Fibroblast of villous mesenchyme (primary cell): ENCODE measurements at regions not wholly inside any gene's neighbourhood (a gene's known extent, or its start where the extent isn't known, plus 50 kb on each side); places are given as distances from the start of the nearest gene placed in this dataset.
"Not testable (repeated sequence)": the region's sequence is repeated elsewhere in the genome, so short reads cannot be mapped to it uniquely, and the experiment has no call there.

Experiments used
- DNase-seq: peaks from one replicate; pipeline ENCODE4 v3.0.0-alpha.2; 2010; ENCODE audit warnings: low read depth
- H3K4me3 ChIP-seq: 2 replicates; pipeline ENCODE4 v1.5.1; 2011; ENCODE audit warnings: low read depth, mild to moderate bottlenecking, low read length
- CTCF ChIP-seq: IDR thresholded peaks from 2 replicates; pipeline ENCODE4 v1.5.1; 2012; ENCODE audit warnings: low read depth, mild to moderate bottlenecking, low read length; ENCODE audit not compliant: insufficient read depth

GRCh38 chr10:36538953-36539586 lies 586.3 kb upstream of the ANKRD30A start:
- H3K4me3 ChIP-seq: no peak overlapping the region
- no peak for TF ChIP-seq CTCF
- peak; percentile 29 for DNase-seq

- peak; percentile 82 for DNase-seq
- no peak for TF ChIP-seq CTCF
- no peak overlapping the region for H3K4me3 ChIP-seq
Measured at GRCh38 chr10:36534471-36535002, 590.9 kb upstream of the ANKRD30A start.

GRCh38 chr10:36533861-36534260 lies 591.5 kb upstream of the ANKRD30A start:
- DNase-seq: no peak
- no peak for TF ChIP-seq CTCF
- H3K4me3 ChIP-seq: no peak overlapping the region

GRCh38 chr10:36533316-36533715 lies 592.1 kb upstream of the ANKRD30A start:
- DNase-seq: no peak
- no peak for TF ChIP-seq CTCF
- no peak overlapping the region for H3K4me3 ChIP-seq

GRCh38 chr10:36531621-36532020 lies 593.8 kb upstream of the ANKRD30A start:
- peak; percentile 35 for DNase-seq
- H3K4me3 ChIP-seq: no peak overlapping the region
- no peak for TF ChIP-seq CTCF

- no peak for DNase-seq
- no peak overlapping the region for H3K4me3 ChIP-seq
- TF ChIP-seq CTCF: no peak
Measured at GRCh38 chr10:36526033-36526432, 599.4 kb upstream of the ANKRD30A start.

GRCh38 chr10:36524126-36524525 lies 601.3 kb upstream of the ANKRD30A start:
- DNase-seq, H3K4me3 ChIP-seq: not testable (repeated sequence)
